Tibial nerve (tissue), 4 donors: ENCODE measurements at regions not wholly inside any gene's neighbourhood (a gene's known extent, or its start where the extent isn't known, plus 50 kb on each side); places are given as distances from the start of the nearest gene placed in this dataset.

ENCODE experiments used
- CTCF ChIP-seq, 5 experiments: fragments of 200-600 bp in 3 of 5; fragments of 450-650 bp in 2 of 5; sonication (generic) in 3 of 5; IDR thresholded peaks; one replicate each; pipeline ENCODE4 v1.5.1; 2016 to 2019; ENCODE audit warnings: antibody characterized with exemption in 5 of 5, mild to moderate bottlenecking in 3 of 5, moderate library complexity in 2 of 5
- EP300 ChIP-seq, 2 donors: sonication (generic); formaldehyde crosslinking; IDR thresholded peaks; one replicate each; pipeline ENCODE4 v1.6.1; 2017; ENCODE audit warnings: antibody characterized with exemption in 2 of 2, mild to moderate bottlenecking in 1 of 2
- POLR2A ChIP-seq, 2 donors: fragments of 450-650 bp; IDR thresholded peaks; one replicate each; pipeline ENCODE4 v1.6.1; 2017; ENCODE audit warnings: antibody characterized with exemption in 2 of 2, mild to moderate bottlenecking in 2 of 2, moderate library complexity in 2 of 2

- TF ChIP-seq CTCF (IDR thresholded peaks at IDR 0.05) (no peak), EP300 (IDR thresholded peaks at IDR 0.05) (no peak), POLR2A (IDR thresholded peaks at IDR 0.05) (no peak)
Measured at GRCh38 chr5:121624035-121624434, 227.6 kb upstream of the FTMT start.
